NCI-H510A (cell line): ENCODE measurements at regions not wholly inside any gene's neighbourhood (a gene's known extent, or its start where the extent isn't known, plus 50 kb on each side); places are given as distances from the start of the nearest gene placed in this dataset.

Experiments
- DNase-seq: peaks from one replicate; lab custom pipeline; 2025; lab: John Stamatoyannopoulos, UW

GRCh38 chr9:93730217-93730616, 153.8 kb downstream of the PHF2 start:
- no peak for DNase-seq
